H9 (cell line): ENCODE measurements at regions not wholly inside any gene's neighbourhood (a gene's known extent, or its start where the extent isn't known, plus 50 kb on each side); places are given as distances from the start of the nearest gene placed in this dataset.
A peak's percentile ranks its signal among the peaks of the same experiment; 100 is the strongest.

ENCODE experiments used
- DNase-seq: peaks from one replicate; pipeline ENCODE4 v3.0.0-alpha.2; 2017
- H2AFZ ChIP-seq: one replicate; pipeline ENCODE4 v1.6.1; 2013; ENCODE audit warnings: mild to moderate bottlenecking, low read length, control low read depth, moderate library complexity
- H2AK5ac ChIP-seq: 2 replicates; pipeline ENCODE4 v1.6.1; 2013; ENCODE audit warnings: low read length, control low read depth, mixed read lengths; ENCODE audit not compliant: insufficient read length
- H2BK120ac ChIP-seq: one replicate; pipeline ENCODE4 v1.6.1; 2013; ENCODE audit warnings: low read depth, mild to moderate bottlenecking, low read length, control low read depth, inconsistent platforms; ENCODE audit not compliant: poor library complexity, severe bottlenecking
- H2BK12ac ChIP-seq: 2 replicates; pipeline ENCODE4 v1.6.1; 2013; ENCODE audit warnings: low read length, control low read depth, mixed read lengths, low read depth; ENCODE audit not compliant: insufficient read length
- H2BK15ac ChIP-seq: 2 replicates; pipeline ENCODE4 v1.6.1; 2013; ENCODE audit warnings: low read depth, low read length, control low read depth
- H2BK20ac ChIP-seq: one replicate; pipeline ENCODE4 v1.6.1; 2013; ENCODE audit warnings: low read depth, mild to moderate bottlenecking, low read length, control low read depth, inconsistent platforms; ENCODE audit not compliant: poor library complexity, severe bottlenecking
- H2BK5ac ChIP-seq: 2 replicates; pipeline ENCODE4 v1.6.1; 2013; ENCODE audit warnings: low read length, control low read depth, mixed read lengths; ENCODE audit not compliant: insufficient read length
- H3K14ac ChIP-seq: 2 replicates; pipeline ENCODE4 v1.6.1; 2013; ENCODE audit warnings: low read length, control low read depth; ENCODE audit not compliant: insufficient read depth
- H3K18ac ChIP-seq: 2 replicates; pipeline ENCODE4 v1.6.1; 2013; ENCODE audit warnings: low read depth, mild to moderate bottlenecking, mixed read lengths, low read length, control low read depth; ENCODE audit not compliant: insufficient read length
- H3K23ac ChIP-seq: 2 replicates; pipeline ENCODE4 v1.6.1; 2013; ENCODE audit warnings: low read length, control low read depth, mixed read lengths, low read depth; ENCODE audit not compliant: insufficient read length
- H3K23me2 ChIP-seq: 2 replicates; pipeline ENCODE4 v1.6.1; 2013; ENCODE audit warnings: low read depth, mild to moderate bottlenecking, mixed read lengths, low read length, control low read depth; ENCODE audit not compliant: insufficient read length, poor library complexity, severe bottlenecking
- H3K27ac ChIP-seq: 2 replicates; pipeline ENCODE4 v1.5.1; 2013; ENCODE audit warnings: low read length, control low read depth, mixed read lengths, low read depth; ENCODE audit not compliant: insufficient read length
- H3K27me3 ChIP-seq: 2 replicates; pipeline ENCODE4 v1.6.1; 2013; ENCODE audit warnings: low read length, control low read depth, inconsistent platforms; ENCODE audit not compliant: insufficient read depth
- H3K4ac ChIP-seq: 2 replicates; pipeline ENCODE4 v1.6.1; 2013; ENCODE audit warnings: low read depth, mild to moderate bottlenecking, control low read depth, inconsistent platforms, low read length, moderate library complexity
- H3K4me1 ChIP-seq: 2 replicates; pipeline ENCODE4 v1.6.1; 2013; ENCODE audit warnings: low read length, control low read depth, inconsistent platforms; ENCODE audit not compliant: insufficient read depth
- H3K4me2 ChIP-seq: 2 replicates; pipeline ENCODE4 v1.6.1; 2013; ENCODE audit warnings: low read length, control low read depth, mixed read lengths; ENCODE audit not compliant: insufficient read length, insufficient read depth
- H3K56ac ChIP-seq: 2 replicates; pipeline ENCODE4 v1.6.1; 2013; ENCODE audit warnings: low read depth, mild to moderate bottlenecking, mixed read lengths, low read length, control low read depth; ENCODE audit not compliant: insufficient read length
- H3K79me1 ChIP-seq: 2 replicates; pipeline ENCODE4 v1.6.1; 2013; ENCODE audit warnings: low read depth, mild to moderate bottlenecking, moderate library complexity, low read length, control low read depth, inconsistent platforms; ENCODE audit not compliant: insufficient read depth, poor library complexity, severe bottlenecking
- H3K79me2 ChIP-seq: 2 replicates; pipeline ENCODE4 v1.6.1; 2013; ENCODE audit warnings: low read length, control low read depth, inconsistent platforms; ENCODE audit not compliant: insufficient read depth
- H3K9ac ChIP-seq: 2 replicates; pipeline ENCODE4 v1.6.1; 2013; ENCODE audit warnings: low read length, control low read depth, mixed read lengths; ENCODE audit not compliant: insufficient read length; ENCODE audit errors: extremely low read depth
- H3K9me3 ChIP-seq: one replicate; pipeline ENCODE4 v1.6.1; 2013; ENCODE audit warnings: low read depth, low read length, inconsistent platforms; ENCODE audit not compliant: control insufficient read depth
- H3T11ph ChIP-seq: one replicate; pipeline ENCODE4 v1.6.1; 2013; ENCODE audit warnings: mild to moderate bottlenecking, low read length, control low read depth, inconsistent platforms
- H4K20me1 ChIP-seq: one replicate; pipeline ENCODE4 v1.6.1; 2013; ENCODE audit not compliant: control insufficient read depth, insufficient read length, insufficient read depth
- H4K5ac ChIP-seq: 2 replicates; pipeline ENCODE4 v1.6.1; 2013; ENCODE audit warnings: low read depth, mild to moderate bottlenecking, mixed read lengths, low read length, control low read depth; ENCODE audit not compliant: insufficient read length
- H4K8ac ChIP-seq: replicated peaks from 2 replicates; pipeline ENCODE4 v1.6.1; 2013; ENCODE audit warnings: low read length, control low read depth, mixed read lengths, low read depth; ENCODE audit not compliant: insufficient read length
- H4K91ac ChIP-seq: 2 replicates; pipeline ENCODE4 v1.6.1; 2013; ENCODE audit warnings: low read depth, mild to moderate bottlenecking, moderate library complexity, mixed read lengths, low read length, control low read depth; ENCODE audit not compliant: insufficient read length
- H3K27ac Mint-ChIP-seq, 3 experiments: 2 replicates in 2 of 3; 3 replicates in 1 of 3; pipeline ENCODE4 v1.8.0; 2020 to 2021; ENCODE audit warnings: mixed read lengths in 3 of 3, mild to moderate bottlenecking in 1 of 3, moderate library complexity in 1 of 3
- H3K27me3 Mint-ChIP-seq: 2 replicates; pipeline ENCODE4 v1.8.0; 2021; ENCODE audit warnings: low read depth, mild to moderate bottlenecking, moderate library complexity, mixed read lengths
- H3K36me3 Mint-ChIP-seq, 3 experiments: 2 replicates in 2 of 3; 3 replicates in 1 of 3; pipeline ENCODE4 v1.8.0; 2020 to 2021; ENCODE audit warnings: low read depth in 3 of 3, mixed read lengths in 3 of 3; ENCODE audit not compliant: insufficient read depth in 1 of 3
- H3K4me1 Mint-ChIP-seq, 2 experiments: 2 replicates each; pipeline ENCODE4 v1.8.0; 2020; ENCODE audit warnings: mixed read lengths in 2 of 2
- H3K4me3 Mint-ChIP-seq, 2 experiments: 2 replicates in 1 of 2; 3 replicates in 1 of 2; pipeline ENCODE4 v1.8.0; 2020 to 2021; ENCODE audit warnings: mild to moderate bottlenecking in 2 of 2, mixed read lengths in 2 of 2, moderate library complexity in 1 of 2
- H3K9me3 Mint-ChIP-seq, 2 experiments: 2 replicates in 1 of 2; 3 replicates in 1 of 2; pipeline ENCODE4 v1.8.0; 2020; ENCODE audit warnings: mild to moderate bottlenecking in 2 of 2, mixed read lengths in 2 of 2, moderate library complexity in 1 of 2
- CTCF ChIP-seq: fragments of 200-600 bp; sonication (generic); conservative IDR thresholded peaks from 3 replicates; pipeline ENCODE4 v1.8.0; 2021; ENCODE audit warnings: antibody characterized with exemption, mild to moderate bottlenecking
- WGBS: extraction: QIAGEN DNeasy Blood & Tissue Kit; methylation state at CpG from one replicate; pipeline ENCODE4 v1.1.7; 2013; ENCODE audit warnings: missing lambda C conversion rate, low lambda C conversion rate, mixed read lengths; ENCODE audit not compliant: insufficient read length; ENCODE audit errors: extremely low coverage; 5-methylcytosine and 5-hydroxymethylcytosine counted together

GRCh38 chr5:57575839-57576238, 93.2 kb upstream of the ACTBL2 start:
- Histone ChIP-seq H3K9ac (no peak overlapping the region), H2BK12ac (no peak overlapping the region), H3K4me1 (no peaks in the 10 kb centered on the region), H2AFZ (peak overlapping the region; percentile 23), H3K14ac (no peak overlapping the region), H2BK5ac (no peak overlapping the region), H4K5ac (no peak overlapping the region), H3K27me3 (no peaks in the 10 kb centered on the region), H3K4me2 (no peak overlapping the region), H3K79me2 (no peaks in the 10 kb centered on the region), H3K79me1 (no peaks in the 10 kb centered on the region), H3K23ac (no peak overlapping the region), H2BK15ac (no peak overlapping the region), H4K91ac (no peak overlapping the region), H3K4ac (no peak overlapping the region), H3K9me3 (no peaks in the 10 kb centered on the region), H3K18ac (no peak overlapping the region), H4K20me1 (no peaks in the 10 kb centered on the region), H3K56ac (no peak overlapping the region), H2BK20ac (no peak overlapping the region), H2AK5ac (no peak overlapping the region), H3T11ph (no peak overlapping the region), H3K23me2 (no peaks in the 10 kb centered on the region), H4K8ac (no peak overlapping the region), H3K27ac (no peak overlapping the region), H2BK120ac (no peak overlapping the region)
- TF ChIP-seq CTCF: no peak
- H3K36me3 Mint-ChIP-seq: peaks cover 0 to 5% (median under 1%) of the 10 kb centered on the region in 3 experiments; a peak in 3 of 7 replicates
- no peak for DNase-seq
- no peak overlapping the region; a peak in 1 of 7 replicates for H3K27ac Mint-ChIP-seq
- no peak overlapping the region for H3K4me3 Mint-ChIP-seq
- H3K9me3 Mint-ChIP-seq: peaks cover 0 to 4% of the 10 kb centered on the region in 2 experiments; a peak in 1 of 5 replicates
- WGBS: no CpG with 5 or more reads among the region's 9 CpGs
- H3K27me3 Mint-ChIP-seq: no peaks in the 10 kb centered on the region
- H3K4me1 Mint-ChIP-seq: peaks cover 0 to 4% of the 10 kb centered on the region in 2 experiments; a peak in 1 of 4 replicates
